Testis (tissue), 2 donors: ENCODE measurements at regions not wholly inside any gene's neighbourhood (a gene's known extent, or its start where the extent isn't known, plus 50 kb on each side); places are given as distances from the start of the nearest gene placed in this dataset.

Source experiments
- POLR2A ChIP-seq: fragments of 450-650 bp; IDR thresholded peaks from one replicate; pipeline ENCODE4 v1.6.1; 2017; ENCODE audit warnings: antibody characterized with exemption, mild to moderate bottlenecking, moderate library complexity
- TF ChIP-seq, protein P1 (sequence below), 3 experiments: fragments of 450-650 bp in 2 of 3; fragments of 200-600 bp in 1 of 3; sonication (generic) in 1 of 3; IDR thresholded peaks; one replicate each; pipeline ENCODE4 v1.5.1; 2016 to 2019; ENCODE audit warnings: antibody characterized with exemption in 3 of 3, mild to moderate bottlenecking in 2 of 3, moderate library complexity in 1 of 3

DNA sequence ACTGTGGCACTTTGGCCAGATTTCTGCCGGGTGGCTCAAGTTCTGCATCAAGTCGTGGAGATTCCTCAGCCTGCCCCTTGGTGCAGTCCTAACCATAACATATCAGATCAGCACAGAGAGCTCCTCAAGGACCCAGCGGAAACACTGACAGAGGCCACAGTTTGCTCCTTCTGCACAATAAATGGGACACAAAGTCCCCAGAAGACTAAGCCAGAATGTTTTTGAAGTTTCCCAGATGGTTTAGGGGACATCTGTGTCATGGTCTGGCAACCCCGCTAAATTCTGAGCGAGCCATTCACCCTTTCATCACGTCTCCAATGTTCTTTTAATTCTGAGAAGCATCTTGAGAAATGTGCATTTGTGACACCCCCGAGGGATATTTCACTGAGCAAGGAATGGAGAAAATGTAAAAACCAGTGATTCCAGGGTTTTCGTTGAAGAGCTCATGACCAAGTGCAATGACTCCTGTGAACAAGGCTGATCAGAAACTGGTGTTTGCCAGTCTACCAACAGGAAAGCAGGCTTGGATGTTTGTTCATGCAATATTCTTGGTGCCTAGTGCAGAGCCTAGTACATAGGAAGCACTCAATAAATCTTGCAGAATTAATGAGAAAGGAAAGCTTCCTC, 64.8 kb upstream of the LMCD1 start:
- TF ChIP-seq, protein P1, sequence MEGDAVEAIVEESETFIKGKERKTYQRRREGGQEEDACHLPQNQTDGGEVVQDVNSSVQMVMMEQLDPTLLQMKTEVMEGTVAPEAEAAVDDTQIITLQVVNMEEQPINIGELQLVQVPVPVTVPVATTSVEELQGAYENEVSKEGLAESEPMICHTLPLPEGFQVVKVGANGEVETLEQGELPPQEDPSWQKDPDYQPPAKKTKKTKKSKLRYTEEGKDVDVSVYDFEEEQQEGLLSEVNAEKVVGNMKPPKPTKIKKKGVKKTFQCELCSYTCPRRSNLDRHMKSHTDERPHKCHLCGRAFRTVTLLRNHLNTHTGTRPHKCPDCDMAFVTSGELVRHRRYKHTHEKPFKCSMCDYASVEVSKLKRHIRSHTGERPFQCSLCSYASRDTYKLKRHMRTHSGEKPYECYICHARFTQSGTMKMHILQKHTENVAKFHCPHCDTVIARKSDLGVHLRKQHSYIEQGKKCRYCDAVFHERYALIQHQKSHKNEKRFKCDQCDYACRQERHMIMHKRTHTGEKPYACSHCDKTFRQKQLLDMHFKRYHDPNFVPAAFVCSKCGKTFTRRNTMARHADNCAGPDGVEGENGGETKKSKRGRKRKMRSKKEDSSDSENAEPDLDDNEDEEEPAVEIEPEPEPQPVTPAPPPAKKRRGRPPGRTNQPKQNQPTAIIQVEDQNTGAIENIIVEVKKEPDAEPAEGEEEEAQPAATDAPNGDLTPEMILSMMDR (IDR thresholded peaks at IDR 0.05) = no peak
- TF ChIP-seq POLR2A = no peak
